AG04450 (cell line): ENCODE measurements at regions not wholly inside any gene's neighbourhood (a gene's known extent, or its start where the extent isn't known, plus 50 kb on each side); places are given as distances from the start of the nearest gene placed in this dataset.

Experiments
- CTCF ChIA-PET: fragments of 300-600, 350-600 bp; formaldehyde crosslinking; extraction: SDS; loops from one replicate; lab custom pipeline; 2022; ENCODE audit warnings: antibody characterized with exemption, inconsistent platforms; lab: Charles Lee
- POLR2A ChIA-PET: fragments of 350-600 bp; formaldehyde crosslinking; extraction: SDS; loops from one replicate; lab custom pipeline; 2021; ENCODE audit warnings: antibody characterized with exemption, inconsistent platforms; lab: Yijun Ruan, JAX
- DNase-seq: peaks from one replicate; pipeline ENCODE4 v3.0.0-alpha.2; 2011; ENCODE audit warnings: low read depth, low spot score
- H3K27ac ChIP-seq: one replicate; pipeline ENCODE4 v1.5.1; 2012; ENCODE audit warnings: low read depth, low read length, control low read depth
- H3K27me3 ChIP-seq: one replicate; pipeline ENCODE4 v1.6.0; 2012; ENCODE audit warnings: low read length; ENCODE audit not compliant: control insufficient read depth, insufficient read depth
- H3K4me3 ChIP-seq: 2 replicates; pipeline ENCODE4 v1.5.1; 2011; ENCODE audit warnings: mild to moderate bottlenecking, low read depth, low read length, control low read depth
- H3K9me3 ChIP-seq: 2 replicates; pipeline ENCODE4 v1.5.1; 2012; ENCODE audit warnings: low read length; ENCODE audit not compliant: control insufficient read depth, insufficient read depth
- TF ChIP-seq, protein P1 (sequence below): IDR thresholded peaks from 2 replicates; pipeline ENCODE4 v1.5.1; 2011; ENCODE audit warnings: low read depth, low read length, control low read depth, inconsistent platforms

DNA sequence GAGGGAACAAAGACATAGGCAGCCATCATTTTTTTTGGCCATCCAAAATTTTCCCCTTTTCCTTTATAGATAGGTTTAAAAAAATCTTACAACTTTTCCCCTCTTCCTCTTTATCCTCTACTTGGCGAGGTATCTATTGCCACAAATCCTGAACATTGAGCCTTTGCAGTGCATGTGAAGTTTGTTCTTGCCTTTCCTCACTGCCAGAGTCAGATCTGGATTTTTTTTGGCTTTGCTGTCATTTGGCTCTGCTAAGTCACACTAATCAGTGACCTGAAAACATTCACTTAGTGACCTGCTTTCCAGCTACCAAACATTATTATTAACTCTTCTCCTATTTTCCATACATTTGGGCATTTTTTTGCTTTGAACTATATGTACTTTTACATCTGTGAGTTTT, 249.2 kb upstream of the ZSWIM2 start:
- TF ChIP-seq, protein P1, sequence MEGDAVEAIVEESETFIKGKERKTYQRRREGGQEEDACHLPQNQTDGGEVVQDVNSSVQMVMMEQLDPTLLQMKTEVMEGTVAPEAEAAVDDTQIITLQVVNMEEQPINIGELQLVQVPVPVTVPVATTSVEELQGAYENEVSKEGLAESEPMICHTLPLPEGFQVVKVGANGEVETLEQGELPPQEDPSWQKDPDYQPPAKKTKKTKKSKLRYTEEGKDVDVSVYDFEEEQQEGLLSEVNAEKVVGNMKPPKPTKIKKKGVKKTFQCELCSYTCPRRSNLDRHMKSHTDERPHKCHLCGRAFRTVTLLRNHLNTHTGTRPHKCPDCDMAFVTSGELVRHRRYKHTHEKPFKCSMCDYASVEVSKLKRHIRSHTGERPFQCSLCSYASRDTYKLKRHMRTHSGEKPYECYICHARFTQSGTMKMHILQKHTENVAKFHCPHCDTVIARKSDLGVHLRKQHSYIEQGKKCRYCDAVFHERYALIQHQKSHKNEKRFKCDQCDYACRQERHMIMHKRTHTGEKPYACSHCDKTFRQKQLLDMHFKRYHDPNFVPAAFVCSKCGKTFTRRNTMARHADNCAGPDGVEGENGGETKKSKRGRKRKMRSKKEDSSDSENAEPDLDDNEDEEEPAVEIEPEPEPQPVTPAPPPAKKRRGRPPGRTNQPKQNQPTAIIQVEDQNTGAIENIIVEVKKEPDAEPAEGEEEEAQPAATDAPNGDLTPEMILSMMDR: no peak
- Histone ChIP-seq H3K4me3 (no peak overlapping the region), H3K27me3 (no peaks in the 10 kb centered on the region), H3K27ac (no peak overlapping the region), H3K9me3 (no peaks in the 10 kb centered on the region)
- CTCF ChIA-PET: no interaction called here
- DNase-seq: no peak
- POLR2A ChIA-PET: no interaction called here

DNA sequence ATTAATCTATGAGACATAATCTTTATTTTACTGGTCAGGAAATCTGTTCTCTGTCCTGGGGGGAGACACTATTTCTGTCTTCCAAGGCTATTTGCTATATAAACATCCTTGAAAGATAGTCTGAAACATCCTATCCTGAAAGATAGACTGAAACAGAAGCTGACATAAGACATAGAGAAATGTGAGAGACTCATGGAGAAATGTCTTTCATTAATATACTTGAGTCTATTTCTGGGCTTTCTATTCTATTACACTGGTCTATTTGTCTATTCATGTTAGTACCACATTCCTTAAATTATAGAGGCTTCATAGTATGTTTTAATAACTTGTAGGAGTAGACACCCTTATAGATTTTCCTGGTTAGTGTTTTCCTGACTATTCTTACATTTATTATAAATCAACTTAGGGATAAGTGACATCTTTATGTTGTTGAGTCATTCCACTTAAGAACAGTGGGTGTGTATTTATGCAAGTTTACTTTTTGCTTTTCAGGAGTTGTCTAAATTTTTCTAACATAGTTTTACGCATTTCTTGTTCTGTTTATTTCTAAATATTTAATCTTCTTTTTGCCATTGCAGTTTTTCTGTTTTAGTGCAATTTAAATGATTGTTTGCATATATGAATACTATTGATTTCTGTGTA, 244.9 kb upstream of the ZSWIM2 start:
- no peaks in the 10 kb centered on the region for H3K27me3 ChIP-seq
- DNase-seq: no peak
- POLR2A ChIA-PET: no interaction called here

DNA sequence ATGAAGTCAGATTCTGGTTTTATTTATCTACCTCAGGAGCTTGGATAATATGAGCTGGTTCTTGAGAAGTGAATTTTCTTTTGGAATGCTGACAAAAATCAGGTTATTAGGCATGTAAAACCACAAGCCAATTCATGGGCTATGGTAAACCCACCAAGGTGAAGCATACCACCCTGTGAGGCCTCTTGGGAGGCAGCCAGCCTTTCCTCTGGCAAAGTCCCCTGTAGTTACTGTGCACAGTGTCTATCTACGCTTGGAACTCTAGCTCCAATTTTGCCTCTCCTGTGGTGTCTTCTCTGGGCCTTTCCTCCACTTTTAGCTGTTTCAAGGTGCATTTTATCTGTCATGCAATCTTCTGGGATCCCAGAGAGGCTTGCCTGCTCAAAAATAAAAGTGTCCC, 242.7 kb upstream of the ZSWIM2 start:
- Histone ChIP-seq H3K4me3 (no peak overlapping the region), H3K9me3 (no peaks in the 10 kb centered on the region), H3K27me3 (no peaks in the 10 kb centered on the region), H3K27ac (no peak overlapping the region)
- TF ChIP-seq, protein P1: no peak
- DNase-seq: no peak
- CTCF ChIA-PET: no interaction called here
- POLR2A ChIA-PET: no interaction called here

More for the DNA sequence above, 244.9 kb upstream of the ZSWIM2 start:
- CTCF ChIA-PET: no interaction called here
- Histone ChIP-seq H3K4me3 (no peak overlapping the region), H3K9me3 (no peaks in the 10 kb centered on the region), H3K27ac (no peak overlapping the region)
- TF ChIP-seq, protein P1: no peak

DNA sequence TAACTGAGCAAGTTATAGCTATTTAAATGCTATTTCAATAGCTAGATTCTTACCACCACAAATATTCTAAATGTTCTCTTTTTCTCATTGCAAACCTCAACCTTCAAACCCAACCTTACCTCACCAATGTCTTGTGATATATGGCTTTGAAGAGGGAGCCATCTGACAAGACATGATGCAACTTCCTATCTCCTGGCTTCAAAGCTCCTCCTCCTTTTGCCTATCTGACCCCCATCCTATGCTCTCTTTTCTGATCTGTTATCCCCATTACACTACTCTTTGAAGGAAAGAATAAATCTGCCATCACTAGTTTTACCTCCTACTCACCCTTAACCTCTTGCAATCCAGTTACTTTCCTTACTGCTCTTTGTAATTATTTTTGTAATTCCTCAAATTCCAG, 235.6 kb upstream of the ZSWIM2 start:
- H3K27me3 ChIP-seq: no peaks in the 10 kb centered on the region
- no peak overlapping the region for H3K4me3 ChIP-seq
- H3K9me3 ChIP-seq: no peaks in the 10 kb centered on the region
- DNase-seq: no peak
- TF ChIP-seq, protein P1: no peak
- POLR2A ChIA-PET: no interaction called here
- CTCF ChIA-PET: no interaction called here
- no peak overlapping the region for H3K27ac ChIP-seq

DNA sequence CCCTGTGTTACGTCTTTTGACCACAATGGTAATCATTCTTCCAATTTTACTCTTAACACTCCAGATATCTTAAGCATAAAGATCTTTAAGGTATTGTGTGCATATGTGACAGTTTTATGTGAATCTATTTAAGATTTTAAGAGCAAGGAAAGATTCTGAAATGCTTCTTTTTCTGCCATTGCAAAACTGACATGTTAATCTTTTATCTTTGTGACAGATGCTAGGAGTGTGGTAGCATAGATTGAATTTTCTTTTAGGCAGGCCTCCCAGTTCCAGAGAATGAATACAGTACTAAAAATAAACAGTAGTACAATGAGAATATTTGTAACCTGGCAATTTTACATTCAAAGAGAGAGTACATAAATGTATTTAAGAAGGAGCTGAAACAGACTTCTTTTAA, 232.5 kb upstream of the ZSWIM2 start:
- TF ChIP-seq, protein P1: no peak
- no peak overlapping the region for H3K4me3 ChIP-seq
- no peaks in the 10 kb centered on the region for H3K27me3 ChIP-seq
- CTCF ChIA-PET: no interaction called here
- POLR2A ChIA-PET: no interaction called here
- no peak overlapping the region for H3K27ac ChIP-seq
- no peaks in the 10 kb centered on the region for H3K9me3 ChIP-seq
- no peak for DNase-seq
